Hepatocyte (in vitro differentiated cells): ENCODE measurements at regions not wholly inside any gene's neighbourhood (a gene's known extent, or its start where the extent isn't known, plus 50 kb on each side); places are given as distances from the start of the nearest gene placed in this dataset.

Experiments used
- CTCF ChIP-seq: fragments of 200-600 bp; sonication (generic); IDR thresholded peaks from 2 replicates; pipeline ENCODE4 v1.5.1; 2016; ENCODE audit warnings: antibody characterized with exemption, mild to moderate bottlenecking; ENCODE audit not compliant: poor library complexity
- EZH2 ChIP-seq: fragments of 200-600 bp; sonication (generic); IDR thresholded peaks from 2 replicates; pipeline ENCODE4 v1.6.1; 2016; ENCODE audit warnings: antibody characterized with exemption, mild to moderate bottlenecking, borderline replicate concordance
- EZH2phosphoT487 ChIP-seq: fragments of 200-600 bp; sonication (generic); IDR thresholded peaks from one replicate; pipeline ENCODE4 v1.6.1; 2018; ENCODE audit warnings: antibody characterized with exemption, mild to moderate bottlenecking, low read depth, moderate library complexity; ENCODE audit not compliant: unreplicated experiment, severe bottlenecking

GRCh38 chr5:28046596-28046995, 1008.2 kb upstream of the CDH9 start:
- TF ChIP-seq CTCF (no peak), EZH2phosphoT487 (no peak), EZH2 (no peak)
